Upper lobe of right lung (tissue), 1 donor: ENCODE measurements at regions not wholly inside any gene's neighbourhood (a gene's known extent, or its start where the extent isn't known, plus 50 kb on each side); places are given as distances from the start of the nearest gene placed in this dataset.

Experiments
- ATAC-seq: fragments of 200-7000 bp; cut with Tn5 transposase; one replicate; pipeline ENCODE4 v1.9.1; 2020; ENCODE audit warnings: mild to moderate bottlenecking, moderate library complexity
- DNase-seq: peaks from one replicate; pipeline ENCODE4 v3.0.0-alpha.2; 2020
- H3K27ac ChIP-seq: fragments of 200-600 bp; one replicate; pipeline ENCODE4 v1.8.0; 2022
- H3K27me3 ChIP-seq: fragments of 200-600 bp; one replicate; pipeline ENCODE4 v1.8.0; 2022; ENCODE audit warnings: mild to moderate bottlenecking
- H3K36me3 ChIP-seq: fragments of 200-600 bp; one replicate; pipeline ENCODE4 v1.8.0; 2022
- H3K4me1 ChIP-seq: fragments of 200-600 bp; one replicate; pipeline ENCODE4 v1.8.0; 2022
- H3K4me3 ChIP-seq: fragments of 200-600 bp; one replicate; pipeline ENCODE4 v1.8.0; 2022; ENCODE audit warnings: mild to moderate bottlenecking
- H3K9me3 ChIP-seq: fragments of 200-600 bp; one replicate; pipeline ENCODE4 v1.8.0; 2022
- intact Hi-C: fragments of 100-400 bp; cut with DNase I; formaldehyde crosslinking; loops from one replicate; pipeline ENCODE4 v1.11.0; 2022
- TF ChIP-seq, protein P1 (sequence below): fragments of 200-600 bp; IDR thresholded peaks from one replicate; pipeline ENCODE4 v1.8.0; 2022; ENCODE audit warnings: antibody characterized with exemption
- donor health status: DM: no; HTN: yes; CAD: no; lungs with severe emphysema.

GRCh38 chr6:112501705-112502104, 154.6 kb downstream of the RFPL4B start:
- no peak for DNase-seq
- Histone ChIP-seq H3K36me3 (no peaks in the 10 kb centered on the region), H3K4me1 (no peaks in the 10 kb centered on the region), H3K27me3 (no peaks in the 10 kb centered on the region), H3K27ac (no peak overlapping the region), H3K9me3 (no peaks in the 10 kb centered on the region), H3K4me3 (no peak overlapping the region)
- ATAC-seq, result no peak
- TF ChIP-seq, protein P1, sequence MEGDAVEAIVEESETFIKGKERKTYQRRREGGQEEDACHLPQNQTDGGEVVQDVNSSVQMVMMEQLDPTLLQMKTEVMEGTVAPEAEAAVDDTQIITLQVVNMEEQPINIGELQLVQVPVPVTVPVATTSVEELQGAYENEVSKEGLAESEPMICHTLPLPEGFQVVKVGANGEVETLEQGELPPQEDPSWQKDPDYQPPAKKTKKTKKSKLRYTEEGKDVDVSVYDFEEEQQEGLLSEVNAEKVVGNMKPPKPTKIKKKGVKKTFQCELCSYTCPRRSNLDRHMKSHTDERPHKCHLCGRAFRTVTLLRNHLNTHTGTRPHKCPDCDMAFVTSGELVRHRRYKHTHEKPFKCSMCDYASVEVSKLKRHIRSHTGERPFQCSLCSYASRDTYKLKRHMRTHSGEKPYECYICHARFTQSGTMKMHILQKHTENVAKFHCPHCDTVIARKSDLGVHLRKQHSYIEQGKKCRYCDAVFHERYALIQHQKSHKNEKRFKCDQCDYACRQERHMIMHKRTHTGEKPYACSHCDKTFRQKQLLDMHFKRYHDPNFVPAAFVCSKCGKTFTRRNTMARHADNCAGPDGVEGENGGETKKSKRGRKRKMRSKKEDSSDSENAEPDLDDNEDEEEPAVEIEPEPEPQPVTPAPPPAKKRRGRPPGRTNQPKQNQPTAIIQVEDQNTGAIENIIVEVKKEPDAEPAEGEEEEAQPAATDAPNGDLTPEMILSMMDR, result no peak
- intact Hi-C loops, result no loop called here

DNA sequence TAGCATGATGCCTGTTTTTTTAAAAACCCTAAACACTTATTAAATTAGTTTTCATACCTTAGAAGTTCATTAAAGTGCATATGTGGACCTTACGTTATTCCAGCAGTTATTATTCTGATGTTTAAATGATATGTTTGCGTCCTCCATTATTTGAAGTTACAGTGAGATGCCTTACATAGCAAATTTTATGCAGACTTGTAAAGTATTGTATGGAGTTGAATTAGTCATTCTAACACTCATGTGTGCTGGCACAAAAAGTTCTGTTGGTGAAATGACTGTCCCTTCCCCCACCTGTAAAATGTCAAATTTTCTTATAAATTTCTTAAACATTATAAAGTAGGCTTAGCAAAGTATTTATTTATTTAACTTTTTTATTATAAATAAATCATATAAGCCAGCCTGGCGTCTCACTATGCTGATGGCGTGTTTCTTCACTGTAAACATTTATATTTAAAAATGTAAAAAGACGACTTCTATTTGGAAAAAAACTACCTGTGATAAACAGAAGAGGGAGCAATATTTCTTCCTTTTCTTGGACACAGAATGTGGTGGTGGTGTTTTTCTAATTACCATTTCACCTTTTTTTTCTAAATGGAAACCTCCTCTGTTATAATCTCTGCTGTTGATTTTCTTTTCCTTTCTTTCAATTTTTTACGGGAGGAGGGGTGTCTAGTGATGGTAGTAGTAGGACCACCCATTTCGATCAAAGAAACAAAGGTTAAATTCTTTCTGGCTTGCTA, 155.4 kb downstream of the RFPL4B start:
- DNase-seq, result no peak
- intact Hi-C loops, result no loop called here
- H3K27ac ChIP-seq, result no peak overlapping the region
- H3K9me3 ChIP-seq, result no peaks in the 10 kb centered on the region
- TF ChIP-seq, protein P1, result peak; percentile 20
- H3K4me1 ChIP-seq, result no peaks in the 10 kb centered on the region
- H3K27me3 ChIP-seq, result no peaks in the 10 kb centered on the region
- no peaks in the 10 kb centered on the region for H3K36me3 ChIP-seq
- H3K4me3 ChIP-seq, result no peak overlapping the region
- ATAC-seq, result no peak

DNA sequence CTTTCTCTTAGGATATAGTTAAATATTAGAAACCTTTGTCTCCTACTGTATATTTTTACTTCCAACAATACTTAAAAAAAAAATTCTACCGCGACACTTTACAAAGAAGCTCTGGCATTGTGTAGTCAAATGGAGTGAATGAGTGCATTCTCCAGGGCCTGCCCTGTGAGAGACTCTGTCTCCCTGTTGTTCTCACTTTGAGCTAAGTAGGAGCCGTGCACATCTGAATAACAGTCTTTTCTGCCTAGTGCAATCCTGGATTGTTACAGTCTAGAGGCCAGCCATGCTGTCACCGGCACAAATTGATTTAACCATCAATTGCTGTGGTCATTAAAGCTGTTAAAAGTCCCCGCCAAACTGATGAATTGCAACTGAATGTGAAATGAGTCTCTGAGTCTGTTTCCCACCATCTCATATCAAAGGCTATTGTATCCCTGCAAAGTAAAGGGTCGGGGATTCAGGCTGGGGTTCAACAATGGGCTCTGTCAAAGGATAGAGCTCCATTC, 156.0 kb downstream of the RFPL4B start:
- Histone ChIP-seq H3K36me3 (no peaks in the 10 kb centered on the region), H3K4me3 (no peak overlapping the region), H3K27ac (no peak overlapping the region), H3K4me1 (no peaks in the 10 kb centered on the region), H3K9me3 (no peaks in the 10 kb centered on the region), H3K27me3 (no peaks in the 10 kb centered on the region)
- intact Hi-C loops, result no loop called here
- TF ChIP-seq, protein P1, result no peak
- DNase-seq (no peak), ATAC-seq (no peak)

- Histone ChIP-seq H3K36me3 (no peaks in the 10 kb centered on the region), H3K4me3 (no peak overlapping the region), H3K9me3 (no peaks in the 10 kb centered on the region), H3K27ac (no peak overlapping the region), H3K4me1 (no peaks in the 10 kb centered on the region), H3K27me3 (no peaks in the 10 kb centered on the region)
- intact Hi-C loops, result no loop called here
- DNase-seq (no peak), ATAC-seq (no peak)
- TF ChIP-seq, protein P1, result no peak
These were observed 157.5 kb downstream of the RFPL4B start for GRCh38 chr6:112504621-112505020.

DNA sequence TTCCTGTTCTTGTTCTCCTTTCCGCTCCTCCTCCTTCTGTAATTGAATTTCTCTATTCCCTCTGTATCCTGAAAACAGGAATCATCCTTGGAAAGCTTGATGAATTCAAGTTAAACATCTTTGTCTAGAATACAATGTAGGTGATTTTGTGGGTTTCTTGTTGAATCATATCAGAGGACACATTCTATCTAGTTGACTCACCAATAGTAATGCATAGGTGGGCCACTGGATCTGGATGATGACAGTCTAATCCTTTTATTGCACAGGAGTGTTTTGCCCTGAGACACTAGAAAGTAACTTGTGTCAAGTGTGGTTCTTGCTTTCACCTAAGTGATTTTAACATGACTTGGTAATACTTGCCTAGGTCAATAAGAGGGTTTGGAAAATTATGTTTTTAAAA, 164.3 kb downstream of the RFPL4B start:
- Histone ChIP-seq H3K27me3 (no peaks in the 10 kb centered on the region), H3K4me3 (no peak overlapping the region), H3K27ac (no peak overlapping the region), H3K9me3 (no peaks in the 10 kb centered on the region), H3K4me1 (no peaks in the 10 kb centered on the region), H3K36me3 (no peaks in the 10 kb centered on the region)
- DNase-seq, result no peak
- ATAC-seq, result no peak
- intact Hi-C loops, result no loop called here
- TF ChIP-seq, protein P1, result no peak
